ENCODE measurements at regions not wholly inside any gene's neighbourhood (a gene's known extent, or its start where the extent isn't known, plus 50 kb on each side); places are given as distances from the start of the nearest gene placed in this dataset.

GRCh38 chr4:149029056-149029651, 586.9 kb upstream of the NR3C2 start:
- DNase-seq, result no peak

GRCh38 chr4:149026696-149027095, 584.5 kb upstream of the NR3C2 start:
- no peak for DNase-seq

- no peak for DNase-seq
Observed at GRCh38 chr4:149017002-149017734, 575.0 kb upstream of the NR3C2 start.

- DNase-seq, result no peak
Observed at GRCh38 chr4:149009223-149009622, 567.0 kb upstream of the NR3C2 start.

GRCh38 chr4:149008415-149009025, 566.3 kb upstream of the NR3C2 start:
- DNase-seq, result no peak

- DNase-seq, result no peak
Observed at GRCh38 chr4:149005191-149005590, 563.0 kb upstream of the NR3C2 start.

GRCh38 chr4:148999924-149000323, 557.7 kb upstream of the NR3C2 start:
- DNase-seq, result no peak

GRCh38 chr4:148998719-148999118, 556.5 kb upstream of the NR3C2 start:
- no peak for DNase-seq

- DNase-seq, result no peak
Observed at GRCh38 chr4:148986951-148987350, 544.7 kb upstream of the NR3C2 start.

GRCh38 chr4:148984951-148985350, 542.7 kb upstream of the NR3C2 start:
- no peak for DNase-seq

- no peak for DNase-seq
Observed at GRCh38 chr4:148982200-148982599, 540.0 kb upstream of the NR3C2 start.

GRCh38 chr4:148980782-148981480, 538.7 kb upstream of the NR3C2 start:
- DNase-seq, result no peak

- no peak for DNase-seq
Observed at GRCh38 chr4:148978301-148978700, 536.1 kb upstream of the NR3C2 start.

- no peak for DNase-seq
Observed at GRCh38 chr4:148975464-148975863, 533.2 kb upstream of the NR3C2 start.

- no peak for DNase-seq
Observed at GRCh38 chr4:148965080-148965479, 522.9 kb upstream of the NR3C2 start.

- no peak for DNase-seq
Observed at GRCh38 chr4:148964456-148964855, 522.2 kb upstream of the NR3C2 start.

GRCh38 chr4:148962539-148963290, 520.5 kb upstream of the NR3C2 start:
- DNase-seq, result no peak

- no peak for DNase-seq
Observed at GRCh38 chr4:148961526-148961925, 519.3 kb upstream of the NR3C2 start.

GRCh38 chr4:148958317-148958716, 516.1 kb upstream of the NR3C2 start:
- DNase-seq, result no peak

- DNase-seq, result no peak
Observed at GRCh38 chr4:148955564-148956297, 513.5 kb upstream of the NR3C2 start.

GRCh38 chr4:148954011-148954749, 512.0 kb upstream of the NR3C2 start:
- DNase-seq, result no peak

GRCh38 chr4:148951346-148951745, 509.1 kb upstream of the NR3C2 start:
- DNase-seq, result no peak

All from CD4-positive, alpha-beta T cell treated with Interferon alpha-2 for 1 hour (primary cell).